H1 (cell line): ENCODE measurements at regions not wholly inside any gene's neighbourhood (a gene's known extent, or its start where the extent isn't known, plus 50 kb on each side); places are given as distances from the start of the nearest gene placed in this dataset.

ENCODE experiments used
- CTCF ChIA-PET: fragments of 300-600 bp; sonication (Branson Sonifier 250); formaldehyde crosslinking; loops from one replicate; lab custom pipeline; 2021; ENCODE audit not compliant: partially characterized antibody; lab: Charles Lee
- POLR2A ChIA-PET: fragments of 300-600 bp; sonication (Branson Sonifier 250); formaldehyde crosslinking; loops from one replicate; lab custom pipeline; 2021; ENCODE audit warnings: inconsistent platforms; ENCODE audit not compliant: partially characterized antibody; lab: Charles Lee
- DNase-seq, 2 experiments: peaks; one replicate each; pipeline versions ENCODE4 v3.0.0 to v3.0.0-alpha.2; 2010 to 2022; ENCODE audit warnings: low spot score in 2 of 2, low read depth in 1 of 2, mixed read lengths in 1 of 2
- FAIRE-seq: peaks from 2 replicates; lab custom pipeline; 2011; peaks lifted over from hg19 to GRCh38; lab: Jason Lieb, UNC
- H2AFZ ChIP-seq: 2 replicates; pipeline ENCODE4 v1.8.1; 2012; ENCODE audit warnings: low read length, inconsistent platforms
- H2AK5ac ChIP-seq: 2 replicates; pipeline ENCODE4 v1.6.1; 2013; ENCODE audit warnings: low read depth, low read length
- H2BK120ac ChIP-seq: replicated peaks from 2 replicates; pipeline ENCODE3; 2013; ENCODE audit warnings: low read depth, low read length, inconsistent platforms
- H2BK12ac ChIP-seq: 2 replicates; pipeline ENCODE4 v1.6.1; 2013; ENCODE audit warnings: low read depth, low read length
- H2BK15ac ChIP-seq: 2 replicates; pipeline ENCODE4 v1.6.1; 2013; ENCODE audit warnings: low read length
- H2BK20ac ChIP-seq: 2 replicates; pipeline ENCODE4 v1.6.1; 2013; ENCODE audit warnings: low read length
- H2BK5ac ChIP-seq: 2 replicates; pipeline ENCODE4 v1.6.1; 2013; ENCODE audit warnings: low read depth, low read length
- H3K14ac ChIP-seq: 2 replicates; pipeline ENCODE4 v1.6.1; 2013; ENCODE audit warnings: inconsistent platforms; ENCODE audit not compliant: insufficient read length
- H3K18ac ChIP-seq: 2 replicates; pipeline ENCODE4 v1.6.1; 2013; ENCODE audit warnings: low read length; ENCODE audit errors: extremely low read depth
- H3K23ac ChIP-seq: 2 replicates; pipeline ENCODE4 v1.6.1; 2013; ENCODE audit warnings: inconsistent platforms; ENCODE audit not compliant: insufficient read length
- H3K23me2 ChIP-seq: 2 replicates; pipeline ENCODE4 v1.6.1; 2013; ENCODE audit warnings: low read depth, low read length
- H3K27ac ChIP-seq: 2 replicates; pipeline ENCODE4 v1.6.1; 2011; ENCODE audit warnings: low read depth, low read length, inconsistent platforms
- H3K27me3 ChIP-seq, 4 experiments: replicated peaks in 1 of 4; 1 replicate in 1 of 4; 2 replicates in 3 of 4; pipeline versions ENCODE4 v1.6.1 to v1.8.1; 2011 to 2013; ENCODE audit warnings: low read length in 3 of 4, mild to moderate bottlenecking in 3 of 4, inconsistent platforms in 2 of 4, mixed read lengths in 2 of 4, moderate library complexity in 1 of 4; ENCODE audit not compliant: control insufficient read depth in 3 of 4, insufficient read depth in 3 of 4; ENCODE audit errors: extremely low read depth in 1 of 4
- H3K36me3 ChIP-seq, 4 experiments: 2 replicates each; pipeline versions ENCODE4 v1.6.1 to v1.8.1; 2011 to 2013; ENCODE audit warnings: mild to moderate bottlenecking in 4 of 4, low read length in 3 of 4, moderate library complexity in 2 of 4, control low read depth in 1 of 4, inconsistent platforms in 1 of 4; ENCODE audit not compliant: insufficient read depth in 4 of 4, control insufficient read depth in 2 of 4
- H3K4ac ChIP-seq: replicated peaks from 2 replicates; pipeline ENCODE3; 2013; ENCODE audit warnings: low read length, low read depth, mixed read lengths, inconsistent platforms; ENCODE audit not compliant: insufficient read length
- H3K4me1 ChIP-seq, 4 experiments: replicated peaks in 1 of 4; 1 replicate in 1 of 4; 2 replicates in 3 of 4; pipeline versions ENCODE4 v1.6.1 to v1.8.1; 2011 to 2013; ENCODE audit warnings: low read length in 3 of 4, inconsistent platforms in 2 of 4, mixed read lengths in 1 of 4; ENCODE audit not compliant: insufficient read depth in 4 of 4, control insufficient read depth in 3 of 4
- H3K4me2 ChIP-seq, 2 experiments: 2 replicates each; pipeline versions ENCODE4 v1.6.1 to v1.8.1; 2011 to 2013; ENCODE audit warnings: low read depth in 2 of 2, low read length in 2 of 2, control low read depth in 1 of 2, inconsistent platforms in 1 of 2, mild to moderate bottlenecking in 1 of 2; ENCODE audit not compliant: insufficient read depth in 1 of 2
- H3K4me3 ChIP-seq, 4 experiments: fragments of 200-600, 300-600 bp in 1 of 4; sonication (generic), shearing (Covaris generic), sonication (Bioruptor Twin) in 1 of 4; 2 replicates each; pipeline versions ENCODE4 v1.5.1 to v1.8.1; 2011 to 2016; ENCODE audit warnings: low read length in 4 of 4, low read depth in 3 of 4, control low read depth in 2 of 4, inconsistent platforms in 2 of 4, mild to moderate bottlenecking in 2 of 4, mixed read lengths in 1 of 4, moderate library complexity in 1 of 4; ENCODE audit not compliant: insufficient read depth in 2 of 4; ENCODE audit errors: extremely low read depth in 1 of 4
- H3K56ac ChIP-seq: replicated peaks from 2 replicates; pipeline ENCODE3; 2013; ENCODE audit warnings: low read depth, mild to moderate bottlenecking, mixed read lengths, low read length, inconsistent platforms; ENCODE audit not compliant: insufficient read length
- H3K79me1 ChIP-seq: 2 replicates; pipeline ENCODE4 v1.6.1; 2013; ENCODE audit warnings: low read depth, low read length, control low read depth
- H3K79me2 ChIP-seq, 2 experiments: 2 replicates each; pipeline versions ENCODE4 v1.6.1 to v1.8.1; 2012 to 2013; ENCODE audit warnings: low read length in 2 of 2, mild to moderate bottlenecking in 2 of 2, inconsistent platforms in 1 of 2; ENCODE audit not compliant: insufficient read depth in 2 of 2, control insufficient read depth in 1 of 2
- H3K9ac ChIP-seq, 4 experiments: replicated peaks in 1 of 4; 1 replicate in 1 of 4; 2 replicates in 3 of 4; pipeline versions ENCODE4 v1.6.1 to v1.8.1; 2011 to 2013; ENCODE audit warnings: low read depth in 3 of 4, low read length in 3 of 4, control low read depth in 2 of 4, mild to moderate bottlenecking in 2 of 4, moderate library complexity in 2 of 4, inconsistent platforms in 1 of 4; ENCODE audit errors: extremely low read depth in 1 of 4
- H3K9me3 ChIP-seq, 2 experiments: 2 replicates each; pipeline versions ENCODE4 v1.6.1 to v1.8.1; 2012 to 2013; ENCODE audit warnings: mild to moderate bottlenecking in 2 of 2, moderate library complexity in 2 of 2, control low read depth in 1 of 2, inconsistent platforms in 1 of 2, low read depth in 1 of 2, low read length in 1 of 2, mixed read lengths in 1 of 2; ENCODE audit not compliant: insufficient read depth in 2 of 2
- H4K20me1 ChIP-seq, 2 experiments: replicated peaks in 1 of 2; 2 replicates each; pipeline versions ENCODE3 to v1.8.1; 2011 to 2013; ENCODE audit warnings: inconsistent platforms in 2 of 2, low read length in 2 of 2, mild to moderate bottlenecking in 1 of 2; ENCODE audit not compliant: insufficient read depth in 2 of 2, control insufficient read depth in 1 of 2
- H4K5ac ChIP-seq: 2 replicates; pipeline ENCODE4 v1.6.1; 2013; ENCODE audit warnings: low read length, low read depth, mixed read lengths, inconsistent platforms; ENCODE audit not compliant: insufficient read length
- H4K8ac ChIP-seq: 2 replicates; pipeline ENCODE4 v1.8.0; 2013; ENCODE audit warnings: mild to moderate bottlenecking, moderate library complexity, low read length, inconsistent platforms; ENCODE audit not compliant: insufficient read depth; ENCODE audit errors: extremely low read depth
- H4K91ac ChIP-seq: replicated peaks from 2 replicates; pipeline ENCODE3; 2013; ENCODE audit warnings: low read length, mixed read lengths, inconsistent platforms; ENCODE audit not compliant: insufficient read length
- CBX5 ChIP-seq: fragments of 300-800, 300-1000 bp; sonication (generic); IDR thresholded peaks from 2 replicates; pipeline ENCODE4 v1.7.1; 2016; ENCODE audit warnings: antibody characterized with exemption, low read length, low read depth
- EP300 ChIP-seq, 2 experiments: IDR thresholded peaks; 1 replicate in 1 of 2; 2 replicates in 1 of 2; pipeline ENCODE4 v1.6.1; 2011 to 2012; ENCODE audit warnings: low read depth in 2 of 2, low read length in 2 of 2, mild to moderate bottlenecking in 2 of 2, borderline replicate concordance in 1 of 2, inconsistent platforms in 1 of 2, moderate library complexity in 1 of 2
- FOSL1 ChIP-seq: IDR thresholded peaks from 2 replicates; pipeline ENCODE4 v1.6.1; 2011; ENCODE audit warnings: mild to moderate bottlenecking, low read depth, low read length, moderate library complexity; ENCODE audit not compliant: insufficient read depth
- PHF8 ChIP-seq: fragments of 200-600 bp; sonication (generic); conservative IDR thresholded peaks from 2 replicates; pipeline ENCODE4 v1.7.1; 2012; ENCODE audit warnings: low read depth, mild to moderate bottlenecking, inconsistent platforms, low read length, moderate library complexity
- SIRT6 ChIP-seq: IDR thresholded peaks from one replicate; pipeline ENCODE4 v1.7.1; 2012; ENCODE audit warnings: low read length, inconsistent platforms
- SP4 ChIP-seq: IDR thresholded peaks from 2 replicates; pipeline ENCODE4 v1.6.1; 2012; ENCODE audit warnings: low read length, inconsistent platforms
- SUZ12 ChIP-seq: fragments of 200-600 bp; sonication (generic); IDR thresholded peaks from 2 replicates; pipeline ENCODE4 v1.6.1; 2012; ENCODE audit warnings: mild to moderate bottlenecking, inconsistent platforms, low read length, moderate library complexity, mixed read lengths
- TAF7 ChIP-seq: optimal IDR thresholded peaks from 2 replicates; pipeline ENCODE3; 2011; ENCODE audit warnings: low read depth, mild to moderate bottlenecking, inconsistent platforms, low read length, moderate library complexity, borderline replicate concordance
- WGBS, 2 experiments: shearing (Covaris generic) in 1 of 2; methylation state at CpG; one replicate each; pipeline versions ENCODE4 v1.1.6 to v1.1.7; 2013 to 2015; ENCODE audit warnings: low lambda C conversion rate in 2 of 2, mixed read lengths in 2 of 2, inconsistent platforms in 1 of 2, low coverage in 1 of 2, missing lambda C conversion rate in 1 of 2; ENCODE audit not compliant: insufficient replicate concordance in 2 of 2, insufficient coverage in 1 of 2, insufficient read length in 1 of 2; ENCODE audit errors: extremely low coverage in 1 of 2, missing lambda C conversion rate in 1 of 2; 5-methylcytosine and 5-hydroxymethylcytosine counted together

GRCh38 chr5:158614951-158615350, 484.8 kb downstream of the EBF1 start:
- POLR2A ChIA-PET: no interaction called here
- no peaks in the 10 kb centered on the region for H3K79me2 ChIP-seq
- no peak overlapping the region for H3K14ac ChIP-seq
- FAIRE-seq (no peak), DNase-seq (no peak)
- H3K9me3 ChIP-seq: no peaks in the 10 kb centered on the region
- no peak overlapping the region for H2AFZ ChIP-seq
- H4K91ac ChIP-seq: no peak overlapping the region
- H2BK20ac ChIP-seq: no peak overlapping the region
- no peak overlapping the region for H3K56ac ChIP-seq
- H3K36me3 ChIP-seq: no peaks in the 10 kb centered on the region
- H3K23me2 ChIP-seq: no peaks in the 10 kb centered on the region
- no peak overlapping the region for H3K23ac ChIP-seq
- H3K4me2 ChIP-seq: no peak overlapping the region
- 85% methylated on average over 2 of the region's 2 CpGs; no CpG with 5 or more reads in 1 of the 2 experiments for WGBS, 2 experiments
- no peak overlapping the region for H4K5ac ChIP-seq
- H2BK12ac ChIP-seq: no peak overlapping the region
- H3K27me3 ChIP-seq: no peaks in the 10 kb centered on the region
- H2AK5ac ChIP-seq: no peak overlapping the region
- no peaks in the 10 kb centered on the region for H3K79me1 ChIP-seq
- no peaks in the 10 kb centered on the region for H3K4me1 ChIP-seq
- no peak overlapping the region for H4K8ac ChIP-seq
- no peak overlapping the region for H3K4ac ChIP-seq
- H2BK15ac ChIP-seq: no peak overlapping the region
- no peak overlapping the region for H3K27ac ChIP-seq
- no peak overlapping the region for H3K4me3 ChIP-seq
- H3K9ac ChIP-seq: no peak overlapping the region
- no peak overlapping the region for H2BK120ac ChIP-seq
- CTCF ChIA-PET: interaction anchor here (0.6 kb wide), 1 partner anchor 669 kb away, joined by 7 read pairs; no protein-coding TSS in a partner anchor
- H2BK5ac ChIP-seq: no peak overlapping the region
- no peak overlapping the region for H3K18ac ChIP-seq
- H4K20me1 ChIP-seq: no peaks in the 10 kb centered on the region
- no peak for TF ChIP-seq SUZ12
- no peak for TF ChIP-seq SP4
- TF ChIP-seq SIRT6: no peak
- no peak for TF ChIP-seq PHF8
- TF ChIP-seq TAF7: no peak
- no peak for TF ChIP-seq EP300 (IDR thresholded peaks at IDR 0.05; ENCODE audit: borderline replicate concordance in 1 of 2, low read depth in 2 of 2, low read length in 2 of 2)
- no peak for TF ChIP-seq CBX5
- TF ChIP-seq FOSL1: no peak
